ENCODE measurements at regions not wholly inside any gene's neighbourhood (a gene's known extent, or its start where the extent isn't known, plus 50 kb on each side); places are given as distances from the start of the nearest gene placed in this dataset.
"Not testable (repeated sequence)": the region's sequence is repeated elsewhere in the genome, so short reads cannot be mapped to it uniquely, and the experiment has no call there.

GRCh38 chr14:97995531-97995930 is 1198.3 kb downstream of the VRK1 start:
- DNase-seq = no peak

- DNase-seq = no peak
These were observed 1208.8 kb downstream of the VRK1 start for GRCh38 chr14:98006008-98006407.

- no peak for DNase-seq
These were observed 1211.4 kb downstream of the VRK1 start for GRCh38 chr14:98008381-98009113.

GRCh38 chr14:98009177-98009576 is 1212.0 kb downstream of the VRK1 start:
- DNase-seq = not testable (repeated sequence)

GRCh38 chr14:98010784-98011183 is 1213.6 kb downstream of the VRK1 start:
- no peak for DNase-seq

- DNase-seq = no peak
These were observed 1217.9 kb downstream of the VRK1 start for GRCh38 chr14:98014851-98015615.

- no peak for DNase-seq
These were observed 1218.7 kb downstream of the VRK1 start for GRCh38 chr14:98015921-98016320.

- DNase-seq = no peak
These were observed 1221.4 kb downstream of the VRK1 start for GRCh38 chr14:98018628-98019027.

GRCh38 chr14:98022541-98023520 is 1225.6 kb downstream of the VRK1 start:
- DNase-seq = no peak

GRCh38 chr14:98028162-98028561 is 1231.0 kb downstream of the VRK1 start:
- DNase-seq = no peak

GRCh38 chr14:98035396-98035795 is 1236.6 kb downstream of the BCL11B start:
- no peak for DNase-seq

- DNase-seq = no peak
These were observed 1234.2 kb downstream of the BCL11B start for GRCh38 chr14:98037831-98038230.

- DNase-seq = no peak
These were observed 1215.1 kb downstream of the BCL11B start for GRCh38 chr14:98056946-98057345.

- no peak for DNase-seq
These were observed 1212.9 kb downstream of the BCL11B start for GRCh38 chr14:98059106-98059505.

GRCh38 chr14:98062083-98062482 is 1209.9 kb downstream of the BCL11B start:
- DNase-seq = no peak

- DNase-seq = no peak
These were observed 1202.3 kb downstream of the BCL11B start for GRCh38 chr14:98069712-98070171.

- no peak for DNase-seq
These were observed 1201.5 kb downstream of the BCL11B start for GRCh38 chr14:98070536-98070935.

GRCh38 chr14:98074111-98074510 is 1197.9 kb downstream of the BCL11B start:
- DNase-seq = no peak

GRCh38 chr14:98077176-98077575 is 1194.8 kb downstream of the BCL11B start:
- DNase-seq = no peak

GRCh38 chr14:98082833-98083232 is 1189.2 kb downstream of the BCL11B start:
- DNase-seq = no peak

GRCh38 chr14:98085751-98086150 is 1186.2 kb downstream of the BCL11B start:
- no peak for DNase-seq

- no peak for DNase-seq
These were observed 1178.9 kb downstream of the BCL11B start for GRCh38 chr14:98093111-98093510.

- no peak for DNase-seq
These were observed 1172.5 kb downstream of the BCL11B start for GRCh38 chr14:98099527-98099926.

All from Kasumi-1 (cell line).